ENCODE measurements at regions not wholly inside any gene's neighbourhood (a gene's known extent, or its start where the extent isn't known, plus 50 kb on each side); places are given as distances from the start of the nearest gene placed in this dataset.

GRCh38 chr9:88046542-88046941 is 72.2 kb upstream of the CDK20 start:
- Histone ChIP-seq H3K36me3 (ENCODE audit: low read depth) (no peaks in the 10 kb centered on the region), H3K9me3 (peaks cover 16% of the 10 kb centered on the region), H3K4me3 (no peak overlapping the region), H3K4me1 (ENCODE audit: low read depth) (no peaks in the 10 kb centered on the region)
- intact Hi-C loops (cut with DNase I, micrococcal nuclease): loop anchor here in 1 of 2 donors (10.0 kb wide), 1 partner anchor 372 kb away; no protein-coding TSS in a partner anchor
- ATAC-seq (no peak), DNase-seq (no peak)
- TF ChIP-seq CTCF (IDR thresholded peaks at IDR 0.05): no peak

- H3K4me1 ChIP-seq (ENCODE audit: low read depth): no peaks in the 10 kb centered on the region
- no peak overlapping the region for H3K4me3 ChIP-seq
- H3K36me3 ChIP-seq (ENCODE audit: low read depth): no peaks in the 10 kb centered on the region
- DNase-seq (no peak), ATAC-seq (no peak)
- no peak for TF ChIP-seq CTCF (IDR thresholded peaks at IDR 0.05)
- H3K9me3 ChIP-seq: peaks cover 16% of the 10 kb centered on the region
- intact Hi-C loops (cut with DNase I, micrococcal nuclease): loop anchor here in 1 of 2 donors (10.0 kb wide), 1 partner anchor 371 kb away; no protein-coding TSS in a partner anchor
Observed at GRCh38 chr9:88045686-88046085, 71.4 kb upstream of the CDK20 start.

- TF ChIP-seq CTCF (IDR thresholded peaks at IDR 0.05): no peak
- H3K4me3 ChIP-seq: no peak overlapping the region
- peaks cover 16% of the 10 kb centered on the region for H3K9me3 ChIP-seq
- DNase-seq (no peak), ATAC-seq (no peak)
- no peaks in the 10 kb centered on the region for H3K36me3 ChIP-seq (ENCODE audit: low read depth)
- intact Hi-C loops (cut with DNase I, micrococcal nuclease): loop anchor here in 1 of 2 donors (10.0 kb wide), 1 partner anchor 369 kb away; no protein-coding TSS in a partner anchor
- H3K4me1 ChIP-seq (ENCODE audit: low read depth): no peaks in the 10 kb centered on the region
Observed at GRCh38 chr9:88044200-88044599, 69.9 kb upstream of the CDK20 start.

- DNase-seq (no peak), ATAC-seq (no peak)
- Histone ChIP-seq H3K4me3 (no peak overlapping the region), H3K36me3 (ENCODE audit: low read depth) (no peaks in the 10 kb centered on the region), H3K9me3 (peaks cover 18% of the 10 kb centered on the region), H3K4me1 (ENCODE audit: low read depth) (no peaks in the 10 kb centered on the region)
- TF ChIP-seq CTCF (IDR thresholded peaks at IDR 0.05): no peak
- intact Hi-C loops (cut with DNase I, micrococcal nuclease): loop anchor here in 1 of 2 donors (10.0 kb wide), 1 partner anchor 369 kb away; no protein-coding TSS in a partner anchor
Observed at GRCh38 chr9:88043647-88044046, 69.3 kb upstream of the CDK20 start.

- Histone ChIP-seq H3K4me1 (ENCODE audit: low read depth) (no peaks in the 10 kb centered on the region), H3K9me3 (peaks cover 39% of the 10 kb centered on the region), H3K4me3 (no peak overlapping the region), H3K36me3 (ENCODE audit: low read depth) (no peaks in the 10 kb centered on the region)
- ATAC-seq (no peak), DNase-seq (no peak)
- TF ChIP-seq CTCF (IDR thresholded peaks at IDR 0.05): peak; percentile 16
- intact Hi-C loops (cut with DNase I, micrococcal nuclease): loop anchor here in 1 of 2 donors (10.0 kb wide), 1 partner anchor 367 kb away; no protein-coding TSS in a partner anchor
Observed at GRCh38 chr9:88041447-88041846, 67.1 kb upstream of the CDK20 start.

Data from mucosa of descending colon (tissue), 3 donors.